CD14-positive monocyte (primary cell): ENCODE measurements at regions not wholly inside any gene's neighbourhood (a gene's known extent, or its start where the extent isn't known, plus 50 kb on each side); places are given as distances from the start of the nearest gene placed in this dataset.

Experiments
- DNase-seq, 3 donors: peaks; one replicate each; pipeline ENCODE4 v3.0.0-alpha.2; 2011 to 2022
- H2AFZ ChIP-seq: 2 replicates; pipeline ENCODE4 v1.6.0; 2012; ENCODE audit warnings: mild to moderate bottlenecking, low read depth, low read length, inconsistent platforms; ENCODE audit not compliant: insufficient read depth, poor library complexity, severe bottlenecking
- H3K27ac ChIP-seq, 2 donors: 1 replicate in 1 of 2; 2 replicates in 1 of 2; pipeline ENCODE4 v1.5.1; 2012 to 2013; ENCODE audit warnings: low read length in 2 of 2, control low read depth in 1 of 2, inconsistent platforms in 1 of 2, low read depth in 1 of 2, mild to moderate bottlenecking in 1 of 2
- H3K27me3 ChIP-seq, 2 donors: one replicate each; pipeline versions ENCODE4 v1.6.0 to v1.6.1; 2011 to 2013; ENCODE audit warnings: low read length in 2 of 2; ENCODE audit not compliant: control insufficient read depth in 2 of 2, insufficient read depth in 2 of 2
- H3K36me3 ChIP-seq, 2 donors: replicated peaks in 1 of 2; 1 replicate in 1 of 2; 2 replicates in 1 of 2; pipeline versions ENCODE4 v1.5.1 to v1.6.1; 2012 to 2013; ENCODE audit warnings: low read length in 2 of 2, control low read depth in 1 of 2, inconsistent platforms in 1 of 2, mild to moderate bottlenecking in 1 of 2; ENCODE audit not compliant: insufficient read depth in 2 of 2, control insufficient read depth in 1 of 2
- H3K4me1 ChIP-seq, 2 donors: 1 replicate in 1 of 2; 2 replicates in 1 of 2; pipeline versions ENCODE4 v1.5.1 to v1.6.1; 2012 to 2013; ENCODE audit warnings: low read length in 2 of 2, control low read depth in 1 of 2, inconsistent platforms in 1 of 2, mild to moderate bottlenecking in 1 of 2, moderate library complexity in 1 of 2; ENCODE audit not compliant: insufficient read depth in 2 of 2, control insufficient read depth in 1 of 2
- H3K4me2 ChIP-seq: replicated peaks from 2 replicates; pipeline ENCODE3; 2012; ENCODE audit warnings: low read length, moderate library complexity, mild to moderate bottlenecking; ENCODE audit not compliant: poor library complexity, severe bottlenecking; ENCODE audit errors: extremely low read depth
- H3K4me3 ChIP-seq, 3 experiments: fragments of 200-600 bp in 1 of 3; sonication (generic) in 1 of 3; replicated peaks in 1 of 3; 1 replicate in 2 of 3; 2 replicates in 1 of 3; pipeline ENCODE4 v1.5.1; 2011 to 2013; ENCODE audit warnings: low read length in 3 of 3, mild to moderate bottlenecking in 3 of 3, control low read depth in 2 of 3, low read depth in 2 of 3, inconsistent platforms in 1 of 3, moderate library complexity in 1 of 3
- H3K79me2 ChIP-seq: 2 replicates; pipeline ENCODE4 v1.6.0; 2012; ENCODE audit warnings: mild to moderate bottlenecking, control low read depth, inconsistent platforms, low read length, moderate library complexity; ENCODE audit not compliant: insufficient read depth
- H3K9ac ChIP-seq: 2 replicates; pipeline ENCODE4 v1.6.0; 2017; ENCODE audit warnings: low read length, mild to moderate bottlenecking; ENCODE audit not compliant: insufficient read depth, poor library complexity, severe bottlenecking
- H3K9me3 ChIP-seq, 2 donors: replicated peaks in 1 of 2; 1 replicate in 1 of 2; 2 replicates in 1 of 2; pipeline versions ENCODE4 v1.5.1 to v1.6.1; 2012 to 2013; ENCODE audit warnings: low read length in 2 of 2, control low read depth in 1 of 2; ENCODE audit not compliant: control insufficient read depth in 1 of 2, insufficient read depth in 1 of 2
- H4K20me1 ChIP-seq: 2 replicates; pipeline ENCODE4 v1.6.0; 2012; ENCODE audit warnings: mild to moderate bottlenecking, low read length, control low read depth, moderate library complexity; ENCODE audit not compliant: insufficient read depth
- H3K27ac Mint-ChIP-seq, 7 donors: one replicate each; pipeline ENCODE4 v1.8.0; 2020; ENCODE audit warnings: mild to moderate bottlenecking in 7 of 7, mixed read lengths in 7 of 7, moderate library complexity in 6 of 7, inconsistent platforms in 2 of 7
- H3K27me3 Mint-ChIP-seq, 3 donors: one replicate each; pipeline ENCODE4 v1.8.0; 2021 to 2022; ENCODE audit warnings: low read depth in 3 of 3, mild to moderate bottlenecking in 3 of 3, mixed read lengths in 3 of 3, moderate library complexity in 3 of 3, inconsistent platforms in 1 of 3
- H3K36me3 Mint-ChIP-seq, 2 donors: one replicate each; pipeline ENCODE4 v1.8.0; 2020; ENCODE audit warnings: mixed read lengths in 2 of 2, inconsistent platforms in 1 of 2, mild to moderate bottlenecking in 1 of 2
- H3K4me1 Mint-ChIP-seq: one replicate; pipeline ENCODE4 v1.8.0; 2020; ENCODE audit warnings: mild to moderate bottlenecking, mixed read lengths
- H3K4me3 Mint-ChIP-seq, 2 donors: one replicate each; pipeline ENCODE4 v1.8.0; 2020; ENCODE audit warnings: mild to moderate bottlenecking in 2 of 2, mixed read lengths in 2 of 2, moderate library complexity in 1 of 2
- H3K9me3 Mint-ChIP-seq, 7 donors: one replicate each; pipeline ENCODE4 v1.8.0; 2020 to 2022; ENCODE audit warnings: mixed read lengths in 7 of 7, mild to moderate bottlenecking in 6 of 7, moderate library complexity in 6 of 7, inconsistent platforms in 2 of 7
- WGBS: methylation state at CpG from one replicate; pipeline ENCODE4 v1.1.5; 2013; ENCODE audit warnings: missing lambda C conversion rate; ENCODE audit not compliant: insufficient coverage; 5-methylcytosine and 5-hydroxymethylcytosine counted together
- intact Hi-C, 2 donors: fragments of 100-400 bp; cut with micrococcal nuclease; formaldehyde crosslinking; loops; one replicate each; pipeline versions ENCODE4 v1.15.0 to v1.15.1; 2023
- TF ChIP-seq, protein P1 (sequence below): fragments of 200-600 bp; IDR thresholded peaks from one replicate; pipeline ENCODE4 v1.8.0; 2022; ENCODE audit warnings: antibody characterized with exemption, mild to moderate bottlenecking

DNA sequence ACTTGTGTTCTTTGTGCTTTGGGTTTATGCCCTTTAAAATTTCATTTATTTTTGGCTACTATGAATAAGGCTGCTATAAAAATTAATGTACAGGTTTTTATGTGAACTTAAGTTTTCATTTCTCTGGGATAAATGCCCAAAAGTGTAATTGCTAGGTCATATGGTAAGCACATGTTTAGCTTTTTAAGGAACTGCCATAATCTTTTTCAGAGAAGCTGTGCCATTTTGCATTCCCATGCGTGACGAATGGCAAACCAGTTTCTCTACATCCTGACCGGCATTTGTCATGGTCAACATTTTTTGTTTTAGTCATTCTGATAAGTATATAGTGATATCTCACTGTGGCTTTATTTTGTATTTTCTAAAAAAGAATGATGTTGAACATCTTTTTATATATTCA, 236.0 kb upstream of the SGK1 start:
- no peaks in the 10 kb centered on the region for H3K79me2 ChIP-seq
- H3K27me3 ChIP-seq, result no peaks in the 10 kb centered on the region
- H3K36me3 ChIP-seq, result no peaks in the 10 kb centered on the region
- no peaks in the 10 kb centered on the region for H3K36me3 Mint-ChIP-seq
- peaks cover 0 to 3% (median 1%) of the 10 kb centered on the region in 3 donors for H3K27me3 Mint-ChIP-seq
- H3K27ac Mint-ChIP-seq, result no peak overlapping the region
- H3K4me3 Mint-ChIP-seq, result no peak overlapping the region
- no peaks in the 10 kb centered on the region for H3K4me1 ChIP-seq
- no peak overlapping the region for H3K4me2 ChIP-seq
- H3K4me3 ChIP-seq, result no peak overlapping the region
- intact Hi-C loops, result no loop called here
- peaks cover 0 to 4% of the 10 kb centered on the region in 2 donors for H3K9me3 ChIP-seq
- TF ChIP-seq, protein P1, sequence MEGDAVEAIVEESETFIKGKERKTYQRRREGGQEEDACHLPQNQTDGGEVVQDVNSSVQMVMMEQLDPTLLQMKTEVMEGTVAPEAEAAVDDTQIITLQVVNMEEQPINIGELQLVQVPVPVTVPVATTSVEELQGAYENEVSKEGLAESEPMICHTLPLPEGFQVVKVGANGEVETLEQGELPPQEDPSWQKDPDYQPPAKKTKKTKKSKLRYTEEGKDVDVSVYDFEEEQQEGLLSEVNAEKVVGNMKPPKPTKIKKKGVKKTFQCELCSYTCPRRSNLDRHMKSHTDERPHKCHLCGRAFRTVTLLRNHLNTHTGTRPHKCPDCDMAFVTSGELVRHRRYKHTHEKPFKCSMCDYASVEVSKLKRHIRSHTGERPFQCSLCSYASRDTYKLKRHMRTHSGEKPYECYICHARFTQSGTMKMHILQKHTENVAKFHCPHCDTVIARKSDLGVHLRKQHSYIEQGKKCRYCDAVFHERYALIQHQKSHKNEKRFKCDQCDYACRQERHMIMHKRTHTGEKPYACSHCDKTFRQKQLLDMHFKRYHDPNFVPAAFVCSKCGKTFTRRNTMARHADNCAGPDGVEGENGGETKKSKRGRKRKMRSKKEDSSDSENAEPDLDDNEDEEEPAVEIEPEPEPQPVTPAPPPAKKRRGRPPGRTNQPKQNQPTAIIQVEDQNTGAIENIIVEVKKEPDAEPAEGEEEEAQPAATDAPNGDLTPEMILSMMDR, result no peak
- H2AFZ ChIP-seq, result no peak overlapping the region
- no CpG with 5 or more reads among the region's 3 CpGs for WGBS
- H3K9ac ChIP-seq, result no peak overlapping the region
- peaks cover 2 to 7% (median 6%) of the 10 kb centered on the region in 7 donors for H3K9me3 Mint-ChIP-seq
- DNase-seq, result no peak
- H3K27ac ChIP-seq, result no peak overlapping the region
- no peaks in the 10 kb centered on the region for H3K4me1 Mint-ChIP-seq
- no peaks in the 10 kb centered on the region for H4K20me1 ChIP-seq

DNA sequence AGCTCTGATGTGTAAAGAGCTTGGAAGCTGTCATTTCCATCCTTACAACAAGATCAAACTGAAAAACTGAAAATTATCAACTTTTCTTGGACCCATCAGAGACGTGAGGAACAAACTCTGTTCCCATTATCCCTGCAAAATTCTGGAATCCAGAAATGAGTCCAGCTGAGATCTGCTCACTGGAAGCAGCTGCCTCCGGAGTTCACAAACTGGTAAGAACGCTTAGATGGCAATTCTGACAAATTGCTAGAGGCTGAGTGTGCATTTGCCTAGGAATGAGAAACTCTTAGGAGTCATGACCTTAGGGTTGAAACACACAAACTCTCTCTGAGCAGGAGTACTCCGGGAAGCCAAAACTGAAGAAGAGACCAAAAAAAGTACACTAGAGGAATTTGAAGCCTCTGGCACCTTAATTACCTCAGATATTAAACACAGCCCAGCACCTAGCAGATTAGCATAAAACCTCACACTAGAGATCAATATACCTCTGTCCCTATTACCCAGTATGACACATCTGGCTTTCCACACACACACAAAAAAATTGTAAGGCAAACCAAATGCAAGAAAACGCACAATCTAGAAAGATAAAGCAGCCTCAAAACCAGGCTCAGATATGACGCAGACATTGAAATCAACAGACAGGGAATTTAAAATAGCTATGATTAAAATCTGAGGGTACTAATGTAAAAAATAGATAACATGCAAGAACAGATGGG, 233.5 kb upstream of the SGK1 start:
- H3K9me3 ChIP-seq, result no peaks in the 10 kb centered on the region
- no peak overlapping the region for H2AFZ ChIP-seq
- no peaks in the 10 kb centered on the region for H3K36me3 ChIP-seq
- H3K27ac Mint-ChIP-seq, result no peak overlapping the region
- H3K4me3 ChIP-seq, result no peak overlapping the region
- 100% methylated on average over 4 of the region's 6 CpGs for WGBS
- no peaks in the 10 kb centered on the region for H3K36me3 Mint-ChIP-seq
- no peaks in the 10 kb centered on the region for H3K4me1 Mint-ChIP-seq
- peaks cover 0 to 3% (median 1%) of the 10 kb centered on the region in 7 donors for H3K9me3 Mint-ChIP-seq
- H3K27ac ChIP-seq, result no peak overlapping the region
- peaks cover 0 to 3% (median 1%) of the 10 kb centered on the region in 3 donors for H3K27me3 Mint-ChIP-seq
- no peak overlapping the region for H3K4me2 ChIP-seq
- H3K27me3 ChIP-seq, result no peaks in the 10 kb centered on the region
- no peaks in the 10 kb centered on the region for H4K20me1 ChIP-seq
- H3K9ac ChIP-seq, result no peak overlapping the region
- H3K4me1 ChIP-seq, result no peaks in the 10 kb centered on the region
- no peaks in the 10 kb centered on the region for H3K79me2 ChIP-seq
- H3K4me3 Mint-ChIP-seq, result no peak overlapping the region
- no peak for DNase-seq
- intact Hi-C loops, result no loop called here
- TF ChIP-seq, protein P1, result no peak
